HepG2 (cell line): ENCODE measurements at regions not wholly inside any gene's neighbourhood (a gene's known extent, or its start where the extent isn't known, plus 50 kb on each side); places are given as distances from the start of the nearest gene placed in this dataset.

ENCODE experiments used
- ATAC-seq: fragments of 200-7000 bp; cut with Tn5 transposase; 3 replicates; pipeline ENCODE4 v1.9.1; 2020; ENCODE audit warnings: mild to moderate bottlenecking, moderate library complexity
- BruUV-seq: library from RNA; stranded (reverse); fragments of 400-500 nt; replicated peaks from 2 replicates; lab custom pipeline; 2021; lab: Mats Ljungman, UMichigan
- CTCF ChIA-PET: fragments of 300-600 bp; formaldehyde crosslinking; extraction: SDS; loops from one replicate; lab custom pipeline; 2021; ENCODE audit warnings: low total read pairs, inconsistent platforms, low intra/inter-chr PET ratio; lab: Yijun Ruan, JAX
- POLR2A ChIA-PET: fragments of 350-600 bp; sonication (Branson Sonifier 250); formaldehyde crosslinking; loops from one replicate; lab custom pipeline; 2020; ENCODE audit warnings: antibody characterized with exemption, inconsistent platforms; lab: Yijun Ruan, JAX
- DNase-seq: peaks from one replicate; pipeline ENCODE4 v3.0.0-alpha.2; 2015; ENCODE audit warnings: low spot score
- FAIRE-seq: peaks from 3 replicates; lab custom pipeline; 2011; peaks lifted over from hg19 to GRCh38; lab: Jason Lieb, UNC
- H2AFZ ChIP-seq: one replicate; pipeline ENCODE4 v1.6.1; 2011; ENCODE audit warnings: low read length, inconsistent platforms
- H3K27ac ChIP-seq: fragments of 300-600 bp; 3 replicates; pipeline ENCODE4 v1.8.0; 2011; ENCODE audit warnings: mixed run types, mild to moderate bottlenecking, mixed read lengths, low read length, inconsistent platforms; ENCODE audit not compliant: insufficient read depth; ENCODE audit errors: extremely low read length
- H3K27me3 ChIP-seq, 2 experiments: fragments of 200-600 bp in 1 of 2; 2 replicates in 1 of 2; 3 replicates in 1 of 2; pipeline versions ENCODE4 v1.6.0 to v1.8.0; 2011; ENCODE audit warnings: low read length in 2 of 2, mild to moderate bottlenecking in 2 of 2, moderate library complexity in 2 of 2, inconsistent platforms in 1 of 2; ENCODE audit not compliant: insufficient read depth in 2 of 2, control insufficient read depth in 1 of 2
- H3K36me3 ChIP-seq, 2 experiments: fragments of 200-600 bp in 1 of 2; replicated peaks in 1 of 2; 2 replicates in 1 of 2; 3 replicates in 1 of 2; pipeline versions ENCODE4 v1.5.1 to v1.8.0; 2011; ENCODE audit warnings: low read length in 2 of 2, inconsistent platforms in 1 of 2; ENCODE audit not compliant: insufficient read depth in 2 of 2, control insufficient read depth in 1 of 2
- H3K4me1 ChIP-seq: 2 replicates; pipeline ENCODE4 v1.5.1; 2012; ENCODE audit warnings: low read length, inconsistent platforms; ENCODE audit not compliant: insufficient read depth
- H3K4me2 ChIP-seq: 2 replicates; pipeline ENCODE4 v1.6.0; 2011; ENCODE audit warnings: low read depth, low read length, inconsistent platforms
- H3K4me3 ChIP-seq, 3 experiments: fragments of 200-600 bp in 1 of 3; sonication (generic), shearing (Covaris generic) in 1 of 3; replicated peaks in 1 of 3; 2 replicates each; pipeline ENCODE4 v1.5.1; 2011 to 2016; ENCODE audit warnings: low read length in 3 of 3, inconsistent platforms in 2 of 3, low read depth in 2 of 3, mild to moderate bottlenecking in 2 of 3, control low read depth in 1 of 3, mixed read lengths in 1 of 3; ENCODE audit not compliant: insufficient read depth in 1 of 3
- H3K79me2 ChIP-seq: one replicate; pipeline ENCODE4 v1.6.1; 2011; ENCODE audit warnings: low read length, inconsistent platforms; ENCODE audit not compliant: insufficient read depth
- H3K9ac ChIP-seq: 2 replicates; pipeline ENCODE4 v1.6.0; 2011; ENCODE audit warnings: mild to moderate bottlenecking, low read depth, low read length, inconsistent platforms; ENCODE audit not compliant: insufficient read depth
- H3K9me3 ChIP-seq: 2 replicates; pipeline ENCODE4 v1.5.1; 2012; ENCODE audit warnings: mild to moderate bottlenecking, low read length
- H4K20me1 ChIP-seq: 2 replicates; pipeline ENCODE4 v1.6.0; 2011; ENCODE audit warnings: inconsistent platforms, mild to moderate bottlenecking, low read length, moderate library complexity; ENCODE audit not compliant: insufficient read depth
- ADNP ChIP-seq: sonication (generic); formaldehyde crosslinking; IDR thresholded peaks from 2 replicates; pipeline ENCODE4 v1.4.0; 2020; ENCODE audit warnings: missing genetic modification reagents
- BCLAF1 ChIP-seq: fragments of 450-650 bp; IDR thresholded peaks from 2 replicates; pipeline ENCODE4 v1.6.1; 2017; ENCODE audit warnings: mild to moderate bottlenecking
- KDM3A ChIP-seq: IDR thresholded peaks from 2 replicates; pipeline ENCODE4 v1.6.1; 2018; ENCODE audit warnings: low read depth, missing compliant biosample characterization
- KLF12 ChIP-seq: sonication (generic); formaldehyde crosslinking; IDR thresholded peaks from 2 replicates; pipeline ENCODE4 v1.4.0; 2020; ENCODE audit warnings: missing genetic modification reagents, borderline replicate concordance
- SETDB1 ChIP-seq: sonication (generic); formaldehyde crosslinking; IDR thresholded peaks from 2 replicates; pipeline ENCODE4 v1.5.1; 2020; ENCODE audit warnings: missing genetic modification reagents, mild to moderate bottlenecking, borderline replicate concordance
- SRSF1 ChIP-seq: fragments of 200-400 bp; formaldehyde crosslinking; optimal IDR thresholded peaks from 2 replicates; pipeline ENCODE3; 2017; ENCODE audit warnings: mild to moderate bottlenecking, low read depth, low read length, moderate library complexity
- TBX2 ChIP-seq: sonication (generic); formaldehyde crosslinking; IDR thresholded peaks from 2 replicates; pipeline ENCODE4 v1.5.0; 2020; ENCODE audit warnings: missing genetic modification reagents, mild to moderate bottlenecking, borderline replicate concordance
- ZBTB26 ChIP-seq: IDR thresholded peaks from 2 replicates; pipeline ENCODE4 v1.6.1; 2016; ENCODE audit warnings: missing compliant biosample characterization, missing genetic modification reagents, borderline replicate concordance
- ZNF234 ChIP-seq: sonication (generic); formaldehyde crosslinking; conservative IDR thresholded peaks from 2 replicates; pipeline ENCODE4 v1.5.1; 2020; ENCODE audit warnings: mild to moderate bottlenecking, missing genetic modification reagents
- ZNF674 ChIP-seq: sonication (generic); formaldehyde crosslinking; IDR thresholded peaks from 2 replicates; pipeline ENCODE4 v1.5.0; 2020; ENCODE audit warnings: low read depth, mild to moderate bottlenecking, missing genetic modification reagents
- ZNF839 ChIP-seq: sonication (generic); formaldehyde crosslinking; IDR thresholded peaks from 2 replicates; pipeline ENCODE4 v1.4.0; 2020; ENCODE audit warnings: missing genetic modification reagents, mild to moderate bottlenecking, borderline replicate concordance
- ZSCAN30 ChIP-seq: sonication (generic); formaldehyde crosslinking; IDR thresholded peaks from 2 replicates; pipeline ENCODE4 v1.5.0; 2020; ENCODE audit warnings: mild to moderate bottlenecking, missing genetic modification reagents
- WGBS: methylation state at CpG from one replicate; pipeline ENCODE4 v1.1.6; 2017; ENCODE audit warnings: low lambda C conversion rate; 5-methylcytosine and 5-hydroxymethylcytosine counted together
- in situ Hi-C: cut with HindIII; loops from 2 replicates; pipeline ENCODE4 v1.10.0; 2017; ENCODE audit warnings: low pct_unique_long_range_greater_than_20kb; ENCODE audit not compliant: extremely low pct_ligation_motif_present
- intact Hi-C: fragments of 100-400 bp; cut with micrococcal nuclease; formaldehyde crosslinking; loops from one replicate; pipeline ENCODE4 v1.10.0; 2022; ENCODE audit not compliant: unreplicated experiment
- TF ChIP-seq, protein P1 (sequence below): IDR thresholded peaks from 2 replicates; pipeline ENCODE4 v1.6.1; 2016; ENCODE audit warnings: mild to moderate bottlenecking

DNA sequence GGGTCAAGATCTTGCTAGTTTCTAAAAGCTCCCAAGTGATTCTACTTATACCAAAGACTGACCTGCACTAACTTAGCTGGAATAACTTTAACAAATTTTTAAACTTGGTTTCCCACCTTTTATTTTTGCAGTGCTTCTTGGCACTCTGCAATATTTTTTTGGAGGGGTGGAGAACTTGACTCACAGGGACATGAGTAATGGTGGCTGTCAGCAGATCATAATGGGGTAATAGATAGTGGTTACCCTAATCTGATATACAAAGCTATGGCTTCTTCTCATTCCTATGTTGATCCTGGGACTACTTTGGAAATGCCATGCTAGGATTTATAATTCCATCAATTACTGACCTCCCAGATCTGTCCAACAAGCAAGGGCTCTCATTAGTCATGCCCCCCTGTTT, 295.7 kb downstream of the GPAT3 start:
- Histone ChIP-seq H3K36me3 (no peaks in the 10 kb centered on the region), H3K4me2 (no peak overlapping the region), H3K27me3 (no peaks in the 10 kb centered on the region), H3K4me3 (no peak overlapping the region), H3K27ac (no peak overlapping the region), H3K9me3 (no peaks in the 10 kb centered on the region), H2AFZ (no peak overlapping the region), H3K79me2 (no peaks in the 10 kb centered on the region), H3K4me1 (peaks cover 7% of the 10 kb centered on the region; the same call in 1 of the 2 replicates), H3K9ac (no peak overlapping the region), H4K20me1 (no peaks in the 10 kb centered on the region)
- ChIA-PET POLR2A (interaction anchor here (1.5 kb wide), 1 partner anchor 19 kb away, joined by 4 read pairs; no protein-coding TSS in a partner anchor), CTCF (no interaction called here)
- no peak for TF ChIP-seq KDM3A
- TF ChIP-seq, protein P1, sequence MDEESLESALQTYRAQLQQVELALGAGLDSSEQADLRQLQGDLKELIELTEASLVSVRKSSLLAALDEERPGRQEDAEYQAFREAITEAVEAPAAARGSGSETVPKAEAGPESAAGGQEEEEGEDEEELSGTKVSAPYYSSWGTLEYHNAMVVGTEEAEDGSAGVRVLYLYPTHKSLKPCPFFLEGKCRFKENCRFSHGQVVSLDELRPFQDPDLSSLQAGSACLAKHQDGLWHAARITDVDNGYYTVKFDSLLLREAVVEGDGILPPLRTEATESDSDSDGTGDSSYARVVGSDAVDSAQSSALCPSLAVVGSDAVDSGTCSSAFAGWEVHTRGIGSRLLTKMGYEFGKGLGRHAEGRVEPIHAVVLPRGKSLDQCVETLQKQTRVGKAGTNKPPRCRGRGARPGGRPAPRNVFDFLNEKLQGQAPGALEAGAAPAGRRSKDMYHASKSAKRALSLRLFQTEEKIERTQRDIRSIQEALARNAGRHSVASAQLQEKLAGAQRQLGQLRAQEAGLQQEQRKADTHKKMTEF (CRISPR knock-in tag): no peak
- FAIRE-seq (no peak), DNase-seq (no peak), ATAC-seq (no peak)
- BruUV-seq: no TSS peak
- in situ Hi-C loops (no loop called here), intact Hi-C loops (no loop called here)

DNA sequence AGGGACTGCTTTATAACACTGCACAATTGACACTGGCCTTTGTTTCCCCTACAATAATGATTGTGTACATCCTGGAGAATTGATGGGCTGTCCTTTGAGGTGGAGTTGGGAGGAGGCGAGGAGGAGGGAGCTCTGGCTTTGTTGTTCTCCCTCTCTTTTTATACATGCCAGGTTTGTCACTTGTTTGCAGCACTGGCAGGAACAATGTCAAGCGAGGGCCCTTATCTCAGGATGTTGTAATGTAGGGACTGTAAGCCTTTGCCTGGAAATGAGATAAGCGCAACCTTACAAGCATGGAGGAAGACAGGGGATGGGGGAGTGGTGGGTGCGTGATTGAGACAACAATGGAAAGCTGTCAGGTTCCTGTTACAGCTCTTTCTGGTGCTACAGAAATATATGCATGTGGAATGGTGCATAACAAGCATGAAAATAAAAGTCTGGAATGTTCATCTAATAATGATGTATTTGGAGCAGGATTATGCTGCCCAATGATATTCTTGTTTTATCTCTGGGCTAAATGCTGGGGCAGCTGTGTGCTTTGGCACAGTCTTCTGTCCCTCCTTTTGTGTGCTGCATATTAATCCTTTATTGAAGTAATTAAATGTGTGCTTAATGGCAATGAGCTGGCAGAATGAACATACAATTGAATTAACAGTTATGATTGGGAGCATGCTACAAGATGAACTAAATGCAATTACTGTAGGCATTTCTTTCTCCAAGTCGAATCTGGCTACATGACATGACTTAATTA, 294.4 kb downstream of the GPAT3 start:
- intact Hi-C loops: no loop called here
- CTCF ChIA-PET: no interaction called here
- TF ChIP-seq SETDB1 (no peak), BCLAF1 (no peak), SRSF1 (no peak), TBX2 (CRISPR knock-in tag) (no peak), ZNF234 (CRISPR knock-in tag) (no peak), ZBTB26 (no peak), ZSCAN30 (CRISPR knock-in tag) (no peak), ADNP (no peak), ZNF674 (CRISPR knock-in tag) (no peak), ZNF839 (CRISPR knock-in tag) (no peak), KLF12 (CRISPR knock-in tag) (no peak)

More for the DNA sequence above, 294.4 kb downstream of the GPAT3 start:
- no peaks in the 10 kb centered on the region for H4K20me1 ChIP-seq
- no TSS peak for BruUV-seq
- no peak for ATAC-seq
- peaks cover 7% of the 10 kb centered on the region; the same call in 1 of the 2 replicates for H3K4me1 ChIP-seq
- no peak overlapping the region for H3K9ac ChIP-seq
- no peaks in the 10 kb centered on the region for H3K9me3 ChIP-seq
- in situ Hi-C loops: no loop called here
- no peak for FAIRE-seq
- no peak overlapping the region for H3K27ac ChIP-seq
- H3K79me2 ChIP-seq: no peaks in the 10 kb centered on the region
- no peak overlapping the region for H2AFZ ChIP-seq
- no peaks in the 10 kb centered on the region for H3K36me3 ChIP-seq
- POLR2A ChIA-PET: interaction anchor here (1.5 kb wide), 1 partner anchor 20 kb away, joined by 4 read pairs; no protein-coding TSS in a partner anchor
- H3K4me2 ChIP-seq: no peak overlapping the region
- 4% methylated on average over 5 of the region's 5 CpGs for WGBS
- no peak overlapping the region for H3K4me3 ChIP-seq
- H3K27me3 ChIP-seq: no peaks in the 10 kb centered on the region
- DNase-seq: no peak
